ENCODE measurements at regions not wholly inside any gene's neighbourhood (a gene's known extent, or its start where the extent isn't known, plus 50 kb on each side); places are given as distances from the start of the nearest gene placed in this dataset.

- ATAC-seq (no peak), DNase-seq (no peak)
Observed at GRCh38 chr7:98464558-98464940, 63.7 kb upstream of the BAIAP2L1 start.

- ATAC-seq: no peak
Observed at GRCh38 chr7:98463837-98464557, 63.1 kb upstream of the BAIAP2L1 start.

GRCh38 chr7:98462911-98463633 lies 62.2 kb upstream of the BAIAP2L1 start:
- ATAC-seq (no peak), DNase-seq (no peak)

More at GRCh38 chr7:98463837-98464557, 63.1 kb upstream of the BAIAP2L1 start:
- no peak for DNase-seq

- DNase-seq (no peak), ATAC-seq (no peak)
Observed at GRCh38 chr7:98460902-98461301, 60.0 kb upstream of the BAIAP2L1 start.

GRCh38 chr7:98459529-98459928 lies 58.6 kb upstream of the BAIAP2L1 start:
- ATAC-seq (no peak), DNase-seq (no peak)

GRCh38 chr7:98458090-98458875 lies 57.4 kb upstream of the BAIAP2L1 start:
- ATAC-seq (no peak), DNase-seq (no peak)

- ATAC-seq: no peak
Observed at GRCh38 chr7:98456866-98457265, 56.0 kb upstream of the BAIAP2L1 start.

GRCh38 chr7:98452791-98453190 lies 51.9 kb upstream of the BAIAP2L1 start:
- ATAC-seq: no peak
- DNase-seq: no peak

More at GRCh38 chr7:98456866-98457265, 56.0 kb upstream of the BAIAP2L1 start:
- no peak for DNase-seq

Data from stimulated activated naive CD8-positive, alpha-beta T cell treated with anti-CD3 and anti-CD28 coated beads, Interleukin-15, Interleukin-2, amounts not matched to agents 100 U/mL and 50 U/mL, for 24 hours (primary cell).